Fibroblast of mammary gland (primary cell): ENCODE measurements at regions not wholly inside any gene's neighbourhood (a gene's known extent, or its start where the extent isn't known, plus 50 kb on each side); places are given as distances from the start of the nearest gene placed in this dataset.

Experiments used
- DNase-seq: peaks from one replicate; pipeline ENCODE4 v3.0.0-alpha.2; 2010; ENCODE audit warnings: low read depth
- H3K4me3 ChIP-seq: 2 replicates; pipeline ENCODE4 v1.5.1; 2011; ENCODE audit warnings: low read depth, mild to moderate bottlenecking, low read length, moderate library complexity; ENCODE audit not compliant: control insufficient read depth
- CTCF ChIP-seq: conservative IDR thresholded peaks from 2 replicates; pipeline ENCODE4 v1.5.1; 2011; ENCODE audit warnings: low read depth, low read length, inconsistent platforms; ENCODE audit not compliant: control insufficient read depth, insufficient read depth

DNA sequence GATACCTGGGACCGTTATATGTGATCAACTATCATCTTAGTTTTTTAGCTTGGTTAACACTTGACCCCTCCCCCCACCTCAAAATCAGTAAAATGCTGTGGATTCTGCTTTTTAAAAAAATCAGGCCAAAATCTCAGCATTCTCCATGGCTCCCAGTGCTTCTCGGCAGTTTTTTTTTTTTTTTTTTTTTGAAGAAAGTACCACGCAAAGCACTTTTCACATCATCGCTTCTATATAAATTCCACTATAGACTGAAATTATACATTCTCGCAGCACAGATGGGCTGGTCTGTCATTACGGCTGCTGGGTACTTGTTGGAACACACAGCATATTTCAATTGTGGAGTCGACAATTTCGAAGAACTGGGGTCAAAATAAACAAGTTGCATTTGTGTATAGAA, 67.7 kb upstream of the PPARA start:
- DNase-seq, result no peak
- TF ChIP-seq CTCF, result no peak
- peak overlapping the region; percentile 94 for H3K4me3 ChIP-seq

DNA sequence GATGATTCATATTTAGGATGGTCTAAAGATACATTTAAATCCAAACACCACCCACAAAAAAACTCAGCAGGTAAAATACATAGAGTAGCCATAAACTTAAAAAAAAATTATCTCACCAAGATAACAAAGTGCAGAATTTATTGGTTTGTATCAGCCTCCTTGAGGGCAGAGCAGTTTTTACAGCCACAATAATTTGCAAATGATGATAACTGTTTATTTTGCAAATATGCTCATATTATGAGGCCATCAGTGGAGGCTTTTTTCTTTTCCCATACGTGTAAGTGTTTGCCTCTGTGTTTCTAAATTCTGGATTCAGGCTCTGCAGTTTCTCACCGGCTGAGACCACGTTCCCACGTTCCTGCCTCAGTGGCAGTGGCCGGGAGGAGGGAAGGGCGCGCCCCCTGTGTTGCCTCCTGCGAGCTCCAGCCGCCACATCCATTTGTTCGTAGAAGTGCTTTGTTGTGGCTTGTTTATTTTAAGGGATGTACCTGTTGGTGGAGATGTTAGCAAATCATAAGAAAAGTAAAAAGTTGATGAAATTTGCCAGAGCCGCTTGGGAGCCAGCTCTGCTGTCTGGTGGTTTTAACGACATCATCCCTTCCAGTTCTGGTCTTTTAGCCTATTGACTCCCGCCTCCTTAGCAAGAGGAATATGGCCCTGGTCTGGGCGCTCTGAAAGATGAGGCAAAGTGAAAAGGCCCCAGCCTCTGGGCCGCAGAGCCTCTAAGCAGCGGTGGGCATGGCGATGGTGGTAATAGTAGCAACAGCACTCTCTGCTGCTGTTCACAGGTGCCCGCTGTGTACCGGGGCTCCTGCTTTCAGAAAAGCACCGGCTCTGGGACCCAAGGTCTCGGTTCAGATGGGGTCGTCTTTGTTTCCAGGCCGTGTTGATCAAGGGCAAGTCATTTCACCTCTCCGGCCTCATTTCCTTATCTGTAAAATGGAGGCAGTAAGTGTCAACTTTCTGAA, 66.7 kb upstream of the PPARA start:
- no peak for TF ChIP-seq CTCF
- peak overlapping the region; percentile 94 for H3K4me3 ChIP-seq
- no peak for DNase-seq

GRCh38 chr22:46084376-46084775, 66.0 kb upstream of the PPARA start:
- H3K4me3 ChIP-seq, result peak overlapping the region; percentile 94
- DNase-seq, result no peak
- no peak for TF ChIP-seq CTCF

- no peak for TF ChIP-seq CTCF
- peak; percentile 92 for DNase-seq
- peak overlapping the region; percentile 94 for H3K4me3 ChIP-seq
These were observed 65.1 kb upstream of the PPARA start for GRCh38 chr22:46084943-46085827.

DNA sequence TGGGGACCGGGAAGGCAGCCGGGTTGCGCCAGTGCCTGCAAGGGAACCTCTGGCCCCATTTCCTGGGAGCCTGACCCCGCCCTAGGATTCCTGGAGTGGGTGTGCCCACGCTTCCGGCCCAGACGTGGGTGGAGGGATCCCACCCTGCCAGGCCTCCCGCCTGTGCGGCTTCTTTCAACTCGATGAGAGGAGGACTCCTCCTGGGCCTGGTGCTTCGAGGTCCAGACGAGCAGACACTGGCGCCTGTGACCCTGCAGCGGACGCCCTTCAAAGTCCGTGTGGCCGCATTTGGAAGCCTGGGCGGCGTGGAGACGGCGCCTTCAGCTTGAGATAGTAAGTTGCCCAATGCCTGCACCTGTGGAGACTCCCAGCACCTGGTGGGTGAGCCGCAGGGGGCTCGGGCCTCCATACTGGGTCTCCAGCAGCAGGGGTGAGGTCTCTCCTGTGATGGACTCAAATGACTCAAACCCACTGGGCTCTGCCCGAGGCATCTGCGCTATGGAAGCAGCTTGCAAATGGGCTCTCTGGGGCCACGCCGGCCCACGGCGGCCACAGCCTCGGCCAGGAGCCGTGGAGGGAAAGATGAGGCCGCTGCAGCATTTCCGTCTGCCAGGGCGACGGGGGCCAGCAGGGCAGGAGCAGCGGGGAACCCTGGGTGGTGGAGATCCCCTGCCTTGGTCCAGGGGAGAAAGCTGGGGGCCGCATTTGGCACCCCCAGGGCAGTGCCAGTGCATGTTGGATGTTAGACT, 64.3 kb upstream of the PPARA start:
- peak; percentile 91 for DNase-seq
- H3K4me3 ChIP-seq, result peak overlapping the region; percentile 94
- no peak for TF ChIP-seq CTCF
